Activated CD8-positive, alpha-beta memory T cell treated with anti-CD3 and anti-CD28 coated beads, Interleukin-2, amount 10 ng/mL, durations not matched to agents 7 days and 5 days (primary cell): ENCODE measurements at regions not wholly inside any gene's neighbourhood (a gene's known extent, or its start where the extent isn't known, plus 50 kb on each side); places are given as distances from the start of the nearest gene placed in this dataset.

Source experiments
- ATAC-seq: fragments of 150-1000 bp; cut with Tn5 transposase; one replicate; pipeline ENCODE4 v1.10.0; 2021; ENCODE audit warnings: moderate library complexity
- CTCF ChIA-PET: fragments of 350-600 bp; sonication (Branson Sonifier 250); formaldehyde crosslinking; loops from one replicate; lab custom pipeline; 2021; ENCODE audit warnings: antibody characterized with exemption; lab: Charles Lee
- DNase-seq: peaks from one replicate; pipeline ENCODE4 v3.0.0-alpha.2; 2020
- H3K27ac Mint-ChIP-seq: one replicate; pipeline ENCODE4 v1.8.0; 2021; ENCODE audit warnings: mild to moderate bottlenecking, mixed read lengths
- H3K27me3 Mint-ChIP-seq: one replicate; pipeline ENCODE4 v1.8.0; 2021; ENCODE audit warnings: mixed read lengths
- H3K36me3 Mint-ChIP-seq: one replicate; pipeline ENCODE4 v1.8.0; 2021; ENCODE audit warnings: mild to moderate bottlenecking, mixed read lengths
- H3K4me1 Mint-ChIP-seq: one replicate; pipeline ENCODE4 v1.8.0; 2021; ENCODE audit warnings: mixed read lengths
- H3K4me3 Mint-ChIP-seq: one replicate; pipeline ENCODE4 v1.8.0; 2021; ENCODE audit warnings: mild to moderate bottlenecking, moderate library complexity, mixed read lengths
- H3K9me3 Mint-ChIP-seq: one replicate; pipeline ENCODE4 v1.8.0; 2022; ENCODE audit warnings: low read depth, mixed read lengths

- Mint-ChIP-seq H3K36me3 (no peaks in the 10 kb centered on the region), H3K9me3 (no peaks in the 10 kb centered on the region), H3K27ac (no peak overlapping the region), H3K4me1 (no peaks in the 10 kb centered on the region), H3K4me3 (no peak overlapping the region), H3K27me3 (peaks cover 6% of the 10 kb centered on the region)
- ATAC-seq (no peak), DNase-seq (no peak)
- CTCF ChIA-PET, result interaction anchor here (1.3 kb wide), 1 partner anchor 59 kb away, joined by 3 read pairs; no protein-coding TSS in a partner anchor
Observed at GRCh38 chr16:56109205-56109604, 82.1 kb upstream of the GNAO1 start.

DNA sequence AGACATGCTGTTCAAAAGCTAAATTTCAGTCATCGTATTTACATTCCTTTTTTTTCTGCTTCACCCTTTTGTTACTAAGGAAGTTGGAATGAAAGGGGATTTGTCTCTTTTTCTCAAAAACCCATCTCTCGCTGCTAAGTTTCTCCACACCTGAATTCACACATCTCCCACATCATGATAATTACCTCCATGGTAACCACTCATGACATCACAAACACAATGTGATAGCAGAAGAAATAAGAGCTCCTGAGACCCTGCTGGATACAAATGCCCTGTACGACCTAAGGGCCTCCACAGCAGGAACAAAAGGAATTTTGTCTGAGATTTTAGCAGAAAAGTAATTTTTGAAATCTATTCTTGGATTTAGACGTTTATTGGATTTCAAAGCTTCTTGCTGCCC, 82.6 kb upstream of the GNAO1 start:
- no peaks in the 10 kb centered on the region for H3K36me3 Mint-ChIP-seq
- no peak for DNase-seq
- H3K4me1 Mint-ChIP-seq, result no peaks in the 10 kb centered on the region
- H3K4me3 Mint-ChIP-seq, result no peak overlapping the region
- CTCF ChIA-PET, result interaction anchor here (1.3 kb wide), 1 partner anchor 59 kb away, joined by 3 read pairs; no protein-coding TSS in a partner anchor
- no peak for ATAC-seq
- H3K27ac Mint-ChIP-seq, result no peak overlapping the region
- peaks cover 6% of the 10 kb centered on the region for H3K27me3 Mint-ChIP-seq
- no peaks in the 10 kb centered on the region for H3K9me3 Mint-ChIP-seq

- no peak for ATAC-seq
- Mint-ChIP-seq H3K9me3 (no peaks in the 10 kb centered on the region), H3K27me3 (peaks cover 4% of the 10 kb centered on the region), H3K36me3 (no peaks in the 10 kb centered on the region), H3K4me3 (no peak overlapping the region), H3K27ac (no peak overlapping the region), H3K4me1 (no peaks in the 10 kb centered on the region)
- CTCF ChIA-PET, result interaction anchor here (1.3 kb wide), 1 partner anchor 58 kb away, joined by 3 read pairs; no protein-coding TSS in a partner anchor
- no peak for DNase-seq
Observed at GRCh38 chr16:56108056-56108471, 83.2 kb upstream of the GNAO1 start.

DNA sequence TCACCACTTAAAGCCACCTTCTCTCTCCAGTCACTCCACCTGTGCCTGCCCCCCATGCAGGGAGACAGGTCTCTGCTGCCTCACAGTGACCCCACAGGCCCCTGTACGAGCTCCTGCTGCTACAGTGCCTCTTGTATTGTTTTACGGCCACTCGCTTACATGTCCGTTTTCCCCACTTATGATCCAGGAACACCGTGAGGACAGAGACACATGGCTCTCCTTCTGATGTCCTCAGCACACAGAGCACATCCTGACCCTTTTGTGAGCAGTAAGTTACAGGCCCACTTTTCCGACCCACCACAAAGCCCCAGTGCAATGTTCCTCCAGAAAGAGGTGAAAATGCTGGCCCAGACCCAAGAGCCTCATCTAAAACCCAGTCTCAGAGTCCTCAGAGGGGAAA, 84.8 kb upstream of the GNAO1 start:
- H3K4me3 Mint-ChIP-seq, result no peak overlapping the region
- ATAC-seq (no peak), DNase-seq (no peak)
- CTCF ChIA-PET, result no interaction called here
- H3K27ac Mint-ChIP-seq, result no peak overlapping the region
- H3K4me1 Mint-ChIP-seq, result no peaks in the 10 kb centered on the region
- no peaks in the 10 kb centered on the region for H3K9me3 Mint-ChIP-seq
- H3K36me3 Mint-ChIP-seq, result no peaks in the 10 kb centered on the region
- peaks cover 2% of the 10 kb centered on the region for H3K27me3 Mint-ChIP-seq

DNA sequence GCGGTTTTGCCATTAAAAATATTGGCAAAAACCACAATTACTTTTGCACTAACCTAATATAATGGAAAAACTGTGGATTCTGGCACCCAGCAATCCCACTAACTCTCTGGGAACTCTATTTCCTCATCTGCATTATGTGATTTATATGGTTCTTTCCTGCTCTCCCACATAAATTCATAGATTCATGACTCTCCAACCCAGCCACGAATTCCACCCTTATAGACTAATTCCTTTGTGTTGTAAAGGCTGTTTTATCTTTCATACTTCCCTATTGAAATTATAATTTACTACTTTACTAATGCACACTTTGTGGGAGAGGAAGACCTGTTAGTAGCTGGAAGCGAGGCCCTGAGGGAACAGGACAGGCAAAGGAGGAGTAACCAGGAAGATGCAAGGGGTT, 88.4 kb upstream of the GNAO1 start:
- Mint-ChIP-seq H3K27me3 (peaks cover 4% of the 10 kb centered on the region), H3K9me3 (no peaks in the 10 kb centered on the region), H3K36me3 (no peaks in the 10 kb centered on the region), H3K4me1 (no peaks in the 10 kb centered on the region), H3K27ac (no peak overlapping the region), H3K4me3 (no peak overlapping the region)
- ATAC-seq (no peak), DNase-seq (no peak)
- CTCF ChIA-PET, result no interaction called here

- ATAC-seq, result no peak
- no peak overlapping the region for H3K4me3 Mint-ChIP-seq
- CTCF ChIA-PET, result no interaction called here
- H3K9me3 Mint-ChIP-seq, result no peaks in the 10 kb centered on the region
- no peak overlapping the region for H3K27ac Mint-ChIP-seq
- peaks cover 4% of the 10 kb centered on the region for H3K27me3 Mint-ChIP-seq
- no peaks in the 10 kb centered on the region for H3K4me1 Mint-ChIP-seq
- DNase-seq, result no peak
- no peaks in the 10 kb centered on the region for H3K36me3 Mint-ChIP-seq
Observed at GRCh38 chr16:56102183-56102686, 89.1 kb upstream of the GNAO1 start.

- H3K9me3 Mint-ChIP-seq, result no peaks in the 10 kb centered on the region
- DNase-seq (no peak), ATAC-seq (no peak)
- no peak overlapping the region for H3K4me3 Mint-ChIP-seq
- H3K36me3 Mint-ChIP-seq, result no peaks in the 10 kb centered on the region
- peaks cover 6% of the 10 kb centered on the region for H3K27me3 Mint-ChIP-seq
- no peaks in the 10 kb centered on the region for H3K4me1 Mint-ChIP-seq
- CTCF ChIA-PET, result no interaction called here
- no peak overlapping the region for H3K27ac Mint-ChIP-seq
Observed at GRCh38 chr16:56101480-56101879, 89.8 kb upstream of the GNAO1 start.

DNA sequence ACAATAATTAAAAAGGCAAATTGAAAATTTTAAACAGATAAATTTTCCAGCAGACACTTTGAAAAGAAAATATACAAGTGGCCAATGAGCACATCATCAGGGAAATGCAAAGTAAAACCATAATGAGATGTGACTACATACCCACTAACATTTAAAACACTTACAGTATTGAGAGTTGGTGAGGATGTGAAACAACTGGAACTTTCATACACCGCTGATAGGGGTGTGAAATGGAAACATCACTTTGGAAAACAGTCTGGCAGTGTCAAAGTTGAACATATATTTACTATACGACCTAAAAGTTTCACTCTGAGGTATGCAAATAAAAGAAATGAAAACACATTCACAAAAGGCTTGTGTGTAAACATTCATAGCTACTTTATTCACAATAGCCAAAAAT, 94.0 kb upstream of the GNAO1 start:
- ATAC-seq, result no peak
- no peak for DNase-seq
- Mint-ChIP-seq H3K9me3 (no peaks in the 10 kb centered on the region), H3K4me1 (no peaks in the 10 kb centered on the region), H3K36me3 (no peaks in the 10 kb centered on the region), H3K4me3 (no peak overlapping the region), H3K27ac (no peak overlapping the region), H3K27me3 (peaks cover 6% of the 10 kb centered on the region)
- CTCF ChIA-PET, result no interaction called here

DNA sequence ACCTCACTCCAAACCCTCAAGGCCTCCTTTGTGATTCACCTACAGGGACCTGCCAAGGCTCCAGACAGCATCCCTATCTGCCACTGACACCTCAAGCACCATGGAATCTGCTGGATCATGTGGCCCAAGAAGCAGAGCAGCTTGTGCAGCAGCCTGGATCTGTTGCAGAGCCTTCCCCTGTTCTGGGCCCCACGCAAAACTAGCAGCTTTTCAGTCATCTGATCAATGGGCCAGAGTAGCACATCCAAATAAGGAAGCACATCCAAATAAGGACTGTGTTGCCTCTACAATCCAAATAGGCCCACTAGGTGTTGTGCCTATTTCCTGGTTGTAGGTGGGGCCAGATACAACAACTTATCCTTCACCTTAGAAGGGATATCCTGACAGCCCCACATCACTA, 97.1 kb upstream of the GNAO1 start:
- DNase-seq (no peak), ATAC-seq (no peak)
- H3K4me1 Mint-ChIP-seq, result peaks cover 4% of the 10 kb centered on the region
- CTCF ChIA-PET, result no interaction called here
- H3K36me3 Mint-ChIP-seq, result no peaks in the 10 kb centered on the region
- no peak overlapping the region for H3K4me3 Mint-ChIP-seq
- no peaks in the 10 kb centered on the region for H3K9me3 Mint-ChIP-seq
- peaks cover 6% of the 10 kb centered on the region for H3K27me3 Mint-ChIP-seq
- no peak overlapping the region for H3K27ac Mint-ChIP-seq

DNA sequence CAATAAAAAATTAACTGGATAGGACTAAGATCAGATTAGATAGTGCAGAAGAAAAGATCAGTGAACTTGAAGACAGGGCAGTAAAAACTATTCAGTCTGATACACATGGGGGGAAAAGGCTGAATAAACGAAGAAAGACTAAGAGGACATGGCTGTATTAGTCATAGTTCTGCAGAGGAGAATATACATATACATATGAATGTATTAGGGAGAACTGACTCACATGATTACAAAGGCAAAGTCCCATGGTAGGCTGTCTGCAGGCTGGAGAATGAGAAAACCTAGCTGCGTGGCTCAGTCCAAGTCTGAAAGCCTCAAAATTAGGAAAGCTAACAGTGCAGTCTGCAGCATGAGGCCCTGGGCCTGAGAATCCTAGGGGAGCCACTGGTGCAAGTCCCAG, 98.2 kb upstream of the GNAO1 start:
- Mint-ChIP-seq H3K36me3 (no peaks in the 10 kb centered on the region), H3K4me3 (no peak overlapping the region), H3K9me3 (no peaks in the 10 kb centered on the region), H3K27ac (no peak overlapping the region), H3K4me1 (peaks cover 4% of the 10 kb centered on the region), H3K27me3 (peaks cover 10% of the 10 kb centered on the region)
- no peak for DNase-seq
- no peak for ATAC-seq
- CTCF ChIA-PET, result interaction anchor here (1.2 kb wide), 1 partner anchor 225 kb away, joined by 3 read pairs; no protein-coding TSS in a partner anchor

GRCh38 chr16:56090076-56090475, 101.2 kb upstream of the GNAO1 start:
- no peak for ATAC-seq
- Mint-ChIP-seq H3K27me3 (peaks cover 15% of the 10 kb centered on the region), H3K9me3 (no peaks in the 10 kb centered on the region), H3K4me3 (no peak overlapping the region), H3K36me3 (no peaks in the 10 kb centered on the region), H3K27ac (no peak overlapping the region), H3K4me1 (peaks cover 4% of the 10 kb centered on the region)
- CTCF ChIA-PET, result no interaction called here
- no peak for DNase-seq

DNA sequence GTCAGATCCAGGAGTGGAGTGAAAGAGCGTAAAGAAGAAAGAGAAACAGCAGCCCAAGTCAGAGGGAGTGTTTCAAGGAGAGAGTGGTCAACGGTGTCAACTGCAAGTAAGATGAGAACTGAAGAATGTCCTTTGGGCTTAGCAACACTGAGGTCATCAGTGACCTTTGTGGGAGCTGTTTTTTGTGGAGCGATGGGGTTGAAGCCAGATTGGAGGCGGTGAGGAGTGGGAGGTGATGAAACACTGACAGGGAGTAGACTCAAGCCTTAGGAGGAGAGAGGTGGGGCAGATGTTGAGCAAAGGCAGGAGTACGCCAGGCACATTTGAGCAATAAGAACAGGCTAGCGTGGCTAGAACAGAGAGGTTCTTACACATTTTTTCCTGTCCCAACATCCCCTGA, 103.7 kb upstream of the GNAO1 start:
- H3K4me3 Mint-ChIP-seq, result no peak overlapping the region
- no peak overlapping the region for H3K27ac Mint-ChIP-seq
- DNase-seq (no peak), ATAC-seq (no peak)
- H3K4me1 Mint-ChIP-seq, result peaks cover 4% of the 10 kb centered on the region
- H3K27me3 Mint-ChIP-seq, result peaks cover 15% of the 10 kb centered on the region
- CTCF ChIA-PET, result no interaction called here
- no peaks in the 10 kb centered on the region for H3K9me3 Mint-ChIP-seq
- no peaks in the 10 kb centered on the region for H3K36me3 Mint-ChIP-seq

GRCh38 chr16:56081371-56081770, 109.9 kb upstream of the GNAO1 start:
- H3K9me3 Mint-ChIP-seq, result no peaks in the 10 kb centered on the region
- no peaks in the 10 kb centered on the region for H3K36me3 Mint-ChIP-seq
- no peaks in the 10 kb centered on the region for H3K4me1 Mint-ChIP-seq
- no peak overlapping the region for H3K27ac Mint-ChIP-seq
- ATAC-seq (no peak), DNase-seq (no peak)
- CTCF ChIA-PET, result no interaction called here
- peaks cover 2% of the 10 kb centered on the region for H3K27me3 Mint-ChIP-seq
- H3K4me3 Mint-ChIP-seq, result no peak overlapping the region

DNA sequence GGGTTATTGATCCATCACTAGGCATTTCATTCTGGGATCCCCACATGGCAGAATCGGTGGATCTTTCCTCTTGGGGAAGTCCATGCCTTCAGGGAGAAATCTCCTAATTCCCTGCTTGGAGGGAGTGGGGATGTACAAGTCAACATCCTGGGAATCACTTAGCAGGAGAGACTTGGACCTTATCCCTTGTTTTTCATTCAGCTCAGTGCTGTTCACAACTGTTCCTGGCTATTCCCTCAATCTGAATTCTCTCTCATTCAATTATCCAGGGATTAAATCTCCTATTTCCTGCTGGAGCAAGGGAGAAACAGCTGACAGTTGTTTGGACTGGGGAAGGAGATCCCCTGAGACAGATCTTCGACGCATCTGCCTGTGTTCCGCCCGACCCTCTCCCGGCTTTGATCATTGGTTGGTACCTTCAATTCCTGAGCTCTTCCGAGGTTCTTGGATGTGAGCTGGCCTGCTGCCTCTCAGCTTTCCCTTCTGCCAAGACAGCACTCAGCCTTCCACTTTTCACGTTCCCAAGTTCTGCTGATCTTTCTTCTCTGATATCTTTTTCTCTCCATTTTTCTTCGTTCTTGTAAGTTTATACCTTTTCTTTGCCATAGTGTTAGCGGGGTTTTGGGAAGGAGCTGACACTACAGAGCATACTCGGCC, 115.4 kb upstream of the GNAO1 start:
- DNase-seq, result no peak
- Mint-ChIP-seq H3K4me3 (no peak overlapping the region), H3K27ac (no peak overlapping the region), H3K9me3 (no peaks in the 10 kb centered on the region), H3K4me1 (no peaks in the 10 kb centered on the region), H3K27me3 (peaks cover 4% of the 10 kb centered on the region), H3K36me3 (no peaks in the 10 kb centered on the region)
- ATAC-seq, result no peak
- CTCF ChIA-PET, result no interaction called here
